HL-60 (cell line): ENCODE measurements at regions not wholly inside any gene's neighbourhood (a gene's known extent, or its start where the extent isn't known, plus 50 kb on each side); places are given as distances from the start of the nearest gene placed in this dataset.

ENCODE experiments used
- DNase-seq, 2 experiments: peaks; one replicate each; pipeline ENCODE4 v3.0.0-alpha.2; 2010 to 2020; ENCODE audit warnings: low read depth in 1 of 2, low spot score in 1 of 2
- H3K27ac ChIP-seq: fragments of 250-450 bp; sonication (Bioruptor Pico); replicated peaks from 2 replicates; pipeline ENCODE4 v1.5.1; 2020; ENCODE audit warnings: mild to moderate bottlenecking, moderate library complexity
- H3K27me3 ChIP-seq: fragments of 250-450 bp; sonication (Bioruptor Pico); 2 replicates; pipeline ENCODE4 v1.5.1; 2021; ENCODE audit warnings: mild to moderate bottlenecking, moderate library complexity; ENCODE audit not compliant: insufficient read depth, poor library complexity, severe bottlenecking
- H3K4me3 ChIP-seq: replicated peaks from 2 replicates; pipeline ENCODE4 v1.5.1; 2011; ENCODE audit warnings: mild to moderate bottlenecking, control low read depth, low read length; ENCODE audit not compliant: insufficient read depth
- GABPA ChIP-seq: IDR thresholded peaks from 2 replicates; pipeline ENCODE4 v1.6.1; 2012; ENCODE audit warnings: low read depth
- POLR2AphosphoS5 ChIP-seq: IDR thresholded peaks from 2 replicates; pipeline ENCODE4 v1.6.1; 2012; ENCODE audit warnings: low read depth
- SPI1 ChIP-seq: IDR thresholded peaks from 2 replicates; pipeline ENCODE4 v1.6.1; 2012; ENCODE audit warnings: low read depth, mild to moderate bottlenecking, borderline replicate concordance
- TF ChIP-seq, protein P1 (sequence below): IDR thresholded peaks from one replicate; pipeline ENCODE4 v1.5.1; 2011; ENCODE audit warnings: low read length, control low read depth, inconsistent platforms; ENCODE audit not compliant: insufficient read depth
- TF ChIP-seq, protein P2 (sequence below): IDR thresholded peaks from 2 replicates; pipeline ENCODE4 v1.6.1; 2012; ENCODE audit warnings: low read depth; ENCODE audit not compliant: insufficient replicate concordance

DNA sequence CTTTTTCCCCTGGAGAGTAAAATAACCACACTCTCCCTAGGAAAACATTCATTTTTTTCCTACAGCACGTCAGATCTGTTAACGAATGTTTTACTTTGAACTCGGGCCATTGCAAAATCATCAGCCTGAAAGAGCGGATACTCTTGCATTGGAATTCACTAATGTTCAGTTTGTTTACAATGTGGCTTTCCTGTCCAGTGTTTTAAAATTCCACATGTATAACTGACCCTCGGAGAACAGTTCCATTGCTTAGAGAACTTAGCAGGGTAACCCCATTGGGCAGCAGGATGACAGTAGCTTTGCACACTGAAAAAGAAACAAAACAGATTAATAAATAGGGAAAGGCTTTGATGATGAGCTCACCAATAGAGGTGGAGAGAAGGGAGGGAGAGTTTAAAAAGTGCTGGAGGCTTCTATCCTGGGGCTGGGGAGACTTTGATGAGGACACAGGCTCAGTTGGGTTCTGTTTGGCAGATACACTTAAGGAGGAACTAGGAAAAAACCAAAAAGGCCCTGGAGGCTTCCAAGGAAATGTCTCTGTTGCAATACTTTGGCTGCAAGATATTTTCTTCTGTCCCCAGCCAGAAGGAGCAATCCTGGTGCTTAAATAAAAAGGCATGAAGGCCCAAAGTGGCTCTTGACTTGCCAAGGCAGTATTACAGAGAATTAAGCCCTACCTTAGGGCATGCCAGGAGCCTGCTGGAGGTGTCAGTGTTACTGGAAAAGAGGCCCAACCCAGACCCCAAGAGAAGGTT is 143.1 kb downstream of the ARSF start:
- Histone ChIP-seq H3K27me3 (no peaks in the 10 kb centered on the region), H3K27ac (no peak overlapping the region), H3K4me3 (no peak overlapping the region)
- no peak for TF ChIP-seq GABPA
- TF ChIP-seq, protein P1, sequence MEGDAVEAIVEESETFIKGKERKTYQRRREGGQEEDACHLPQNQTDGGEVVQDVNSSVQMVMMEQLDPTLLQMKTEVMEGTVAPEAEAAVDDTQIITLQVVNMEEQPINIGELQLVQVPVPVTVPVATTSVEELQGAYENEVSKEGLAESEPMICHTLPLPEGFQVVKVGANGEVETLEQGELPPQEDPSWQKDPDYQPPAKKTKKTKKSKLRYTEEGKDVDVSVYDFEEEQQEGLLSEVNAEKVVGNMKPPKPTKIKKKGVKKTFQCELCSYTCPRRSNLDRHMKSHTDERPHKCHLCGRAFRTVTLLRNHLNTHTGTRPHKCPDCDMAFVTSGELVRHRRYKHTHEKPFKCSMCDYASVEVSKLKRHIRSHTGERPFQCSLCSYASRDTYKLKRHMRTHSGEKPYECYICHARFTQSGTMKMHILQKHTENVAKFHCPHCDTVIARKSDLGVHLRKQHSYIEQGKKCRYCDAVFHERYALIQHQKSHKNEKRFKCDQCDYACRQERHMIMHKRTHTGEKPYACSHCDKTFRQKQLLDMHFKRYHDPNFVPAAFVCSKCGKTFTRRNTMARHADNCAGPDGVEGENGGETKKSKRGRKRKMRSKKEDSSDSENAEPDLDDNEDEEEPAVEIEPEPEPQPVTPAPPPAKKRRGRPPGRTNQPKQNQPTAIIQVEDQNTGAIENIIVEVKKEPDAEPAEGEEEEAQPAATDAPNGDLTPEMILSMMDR: no peak
- TF ChIP-seq SPI1: no peak
- no peak for TF ChIP-seq POLR2AphosphoS5
- TF ChIP-seq, protein P2, sequence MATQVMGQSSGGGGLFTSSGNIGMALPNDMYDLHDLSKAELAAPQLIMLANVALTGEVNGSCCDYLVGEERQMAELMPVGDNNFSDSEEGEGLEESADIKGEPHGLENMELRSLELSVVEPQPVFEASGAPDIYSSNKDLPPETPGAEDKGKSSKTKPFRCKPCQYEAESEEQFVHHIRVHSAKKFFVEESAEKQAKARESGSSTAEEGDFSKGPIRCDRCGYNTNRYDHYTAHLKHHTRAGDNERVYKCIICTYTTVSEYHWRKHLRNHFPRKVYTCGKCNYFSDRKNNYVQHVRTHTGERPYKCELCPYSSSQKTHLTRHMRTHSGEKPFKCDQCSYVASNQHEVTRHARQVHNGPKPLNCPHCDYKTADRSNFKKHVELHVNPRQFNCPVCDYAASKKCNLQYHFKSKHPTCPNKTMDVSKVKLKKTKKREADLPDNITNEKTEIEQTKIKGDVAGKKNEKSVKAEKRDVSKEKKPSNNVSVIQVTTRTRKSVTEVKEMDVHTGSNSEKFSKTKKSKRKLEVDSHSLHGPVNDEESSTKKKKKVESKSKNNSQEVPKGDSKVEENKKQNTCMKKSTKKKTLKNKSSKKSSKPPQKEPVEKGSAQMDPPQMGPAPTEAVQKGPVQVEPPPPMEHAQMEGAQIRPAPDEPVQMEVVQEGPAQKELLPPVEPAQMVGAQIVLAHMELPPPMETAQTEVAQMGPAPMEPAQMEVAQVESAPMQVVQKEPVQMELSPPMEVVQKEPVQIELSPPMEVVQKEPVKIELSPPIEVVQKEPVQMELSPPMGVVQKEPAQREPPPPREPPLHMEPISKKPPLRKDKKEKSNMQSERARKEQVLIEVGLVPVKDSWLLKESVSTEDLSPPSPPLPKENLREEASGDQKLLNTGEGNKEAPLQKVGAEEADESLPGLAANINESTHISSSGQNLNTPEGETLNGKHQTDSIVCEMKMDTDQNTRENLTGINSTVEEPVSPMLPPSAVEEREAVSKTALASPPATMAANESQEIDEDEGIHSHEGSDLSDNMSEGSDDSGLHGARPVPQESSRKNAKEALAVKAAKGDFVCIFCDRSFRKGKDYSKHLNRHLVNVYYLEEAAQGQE: no peak
- DNase-seq: no peak

DNA sequence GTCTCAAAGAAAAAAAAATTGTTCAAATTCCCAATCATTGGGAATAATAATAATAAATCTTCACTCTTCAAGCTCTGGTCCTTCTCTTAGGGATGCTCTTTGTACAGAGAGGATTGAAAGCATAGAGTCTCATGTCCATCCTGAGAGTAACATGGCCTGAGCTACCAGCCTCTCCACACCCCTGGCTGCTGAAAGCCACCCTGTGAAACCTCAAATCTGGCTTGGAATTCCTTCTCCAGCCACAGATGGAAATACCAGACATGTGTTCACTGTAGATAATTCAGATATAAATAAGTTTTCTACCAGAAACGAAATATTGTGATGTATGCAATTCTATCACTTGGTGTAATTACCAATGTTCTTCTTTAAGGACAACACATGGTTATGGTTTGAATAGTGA is 140.6 kb downstream of the ARSF start:
- no peak for DNase-seq

DNA sequence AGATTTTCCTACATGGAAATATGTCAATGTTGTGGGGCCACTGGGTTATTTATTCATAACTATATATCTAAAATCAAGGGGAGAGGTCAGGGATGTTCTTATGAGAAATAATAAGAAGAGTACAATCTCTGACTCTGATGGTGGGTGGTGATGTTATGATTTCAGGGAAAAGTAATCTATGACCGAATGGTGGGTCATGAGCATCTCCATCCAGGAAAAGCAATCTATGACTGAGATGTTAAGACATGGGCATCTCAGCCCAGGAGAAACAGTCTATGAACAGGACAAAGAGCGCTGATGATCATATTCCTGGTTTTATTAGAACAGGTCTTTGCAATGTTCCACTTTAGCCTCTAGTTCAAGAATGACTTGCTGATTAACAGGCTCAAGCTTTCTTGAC is 137.1 kb downstream of the ARSF start:
- TF ChIP-seq, protein P1: no peak
- no peak for TF ChIP-seq POLR2AphosphoS5
- no peak for TF ChIP-seq GABPA
- TF ChIP-seq, protein P2: no peak
- no peak for TF ChIP-seq SPI1
- no peak overlapping the region for H3K4me3 ChIP-seq

More for the DNA sequence above, 140.6 kb downstream of the ARSF start:
- TF ChIP-seq, protein P1: no peak
- TF ChIP-seq, protein P2: no peak
- TF ChIP-seq SPI1 (no peak), GABPA (no peak), POLR2AphosphoS5 (no peak)
- H3K4me3 ChIP-seq: no peak overlapping the region
- H3K27ac ChIP-seq: no peak overlapping the region
- H3K27me3 ChIP-seq: no peaks in the 10 kb centered on the region

More for the DNA sequence above, 137.1 kb downstream of the ARSF start:
- no peak for DNase-seq
- no peak overlapping the region for H3K27ac ChIP-seq
- no peaks in the 10 kb centered on the region for H3K27me3 ChIP-seq
